SIG-M5 treated with dmso at 0.1 percent for 504 hours (cell line): ENCODE measurements at regions not wholly inside any gene's neighbourhood (a gene's known extent, or its start where the extent isn't known, plus 50 kb on each side); places are given as distances from the start of the nearest gene placed in this dataset.

Experiments
- DNase-seq: peaks from one replicate; lab custom pipeline; 2025; ENCODE audit not compliant: unreplicated experiment; lab: John Stamatoyannopoulos, UW

DNA sequence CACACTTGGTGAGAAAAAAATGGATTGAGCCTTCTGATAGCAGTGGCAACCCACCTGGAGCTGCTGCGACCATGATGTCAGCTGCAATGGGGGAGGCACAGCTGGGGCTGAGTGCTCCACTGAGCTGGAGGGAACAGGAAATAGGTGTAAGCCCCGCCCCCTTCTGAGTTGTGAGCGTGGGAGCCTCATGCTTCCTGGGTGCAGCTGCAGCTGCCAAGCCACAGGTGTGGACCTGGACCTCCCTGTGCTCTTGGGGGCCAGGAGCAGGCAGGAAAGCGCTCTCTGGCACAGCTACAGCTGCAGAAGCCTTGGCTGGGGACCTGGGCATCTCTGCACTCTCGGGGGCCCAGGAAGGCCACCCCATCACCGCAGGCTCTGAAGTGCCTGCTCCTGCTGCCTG lies 970.6 kb downstream of the DCDC2C start:
- DNase-seq: no peak

- no peak for DNase-seq
These were observed 971.9 kb downstream of the DCDC2C start for GRCh38 chr2:4675295-4675694.

GRCh38 chr2:4678927-4679326 lies 975.6 kb downstream of the DCDC2C start:
- no peak for DNase-seq

DNA sequence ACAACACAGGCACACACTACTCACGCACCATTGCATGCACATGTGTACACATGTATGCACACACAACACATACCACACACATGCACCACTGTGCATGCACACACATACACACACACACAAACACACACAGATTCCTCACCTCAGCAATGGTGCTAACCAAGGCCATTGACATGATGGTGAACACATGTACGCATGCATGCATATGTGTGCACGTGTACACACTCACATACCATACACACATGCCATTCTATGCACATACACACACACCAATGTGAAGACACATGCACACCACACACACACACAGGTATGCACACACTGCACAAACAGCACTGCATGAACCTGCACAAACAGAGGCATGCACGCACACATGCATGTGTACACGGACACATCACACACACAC lies 976.0 kb downstream of the DCDC2C start:
- DNase-seq: no peak

DNA sequence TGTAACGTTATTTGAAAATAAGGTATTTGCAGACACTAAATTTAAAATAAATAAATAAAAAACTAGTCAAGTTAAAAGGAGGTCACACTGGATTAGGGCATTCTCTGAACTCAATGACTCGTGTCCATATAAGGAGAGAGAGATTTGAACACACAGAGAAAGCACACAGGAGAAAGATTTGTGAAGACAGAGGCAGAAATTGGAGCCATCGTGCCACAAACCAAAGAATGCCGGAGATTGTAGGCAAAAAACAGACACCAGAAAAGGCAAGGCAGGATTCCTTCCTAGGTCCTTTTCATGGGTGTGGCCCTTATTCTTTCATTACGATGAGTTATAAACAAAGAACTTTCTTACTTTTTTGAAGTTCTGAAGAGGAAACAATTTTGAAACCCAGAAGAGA lies 981.5 kb downstream of the DCDC2C start:
- no peak for DNase-seq

GRCh38 chr2:4690913-4691312 lies 987.5 kb downstream of the DCDC2C start:
- DNase-seq: no peak

GRCh38 chr2:4693266-4693665 lies 989.9 kb downstream of the DCDC2C start:
- no peak for DNase-seq

DNA sequence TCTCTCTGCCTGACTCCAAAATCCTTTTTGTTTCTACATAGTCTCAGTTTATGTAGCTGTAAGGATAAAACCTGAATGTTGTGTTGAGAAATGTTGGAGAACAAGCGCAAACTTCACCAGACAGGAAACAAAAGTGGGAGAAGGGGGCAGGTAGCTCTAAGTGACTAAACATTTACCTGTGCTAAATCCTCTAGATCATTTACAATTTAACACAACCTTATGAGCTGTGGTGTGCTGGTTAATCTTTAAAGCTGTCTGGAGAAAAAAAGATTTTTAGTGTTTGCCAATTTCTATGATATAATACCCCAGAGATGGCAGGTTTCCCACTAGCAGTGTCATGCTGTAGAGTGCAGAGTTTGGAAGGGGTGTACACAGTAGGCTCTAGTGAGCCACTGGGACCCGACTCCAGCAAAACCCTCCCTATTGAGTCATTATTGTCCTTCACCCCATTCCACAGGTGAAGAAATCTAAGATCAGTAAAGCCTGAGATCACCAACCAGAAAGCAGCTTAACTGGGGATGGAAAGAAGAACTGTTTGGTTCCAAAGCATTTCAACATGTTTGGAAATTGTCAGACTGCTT lies 992.0 kb downstream of the DCDC2C start:
- no peak for DNase-seq

DNA sequence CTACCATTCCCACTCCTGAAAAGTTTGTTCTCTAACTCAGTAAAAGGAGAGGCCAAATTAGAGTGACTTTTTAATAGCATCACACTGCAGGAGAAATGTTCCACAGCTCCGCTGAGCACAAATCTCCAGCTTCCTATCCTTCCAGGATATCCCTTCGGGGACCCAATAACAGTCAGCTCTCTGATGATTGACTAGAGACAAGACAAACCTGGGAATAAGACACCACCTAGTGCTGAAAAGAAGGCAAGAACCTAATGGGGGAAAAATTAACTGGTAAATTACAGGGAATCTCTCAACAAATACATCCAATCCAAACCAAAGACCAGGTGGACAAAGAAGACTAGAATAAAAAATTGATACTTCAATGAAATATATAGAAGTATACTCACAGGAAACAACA lies 977.1 kb upstream of the SOX11 start:
- no peak for DNase-seq

DNA sequence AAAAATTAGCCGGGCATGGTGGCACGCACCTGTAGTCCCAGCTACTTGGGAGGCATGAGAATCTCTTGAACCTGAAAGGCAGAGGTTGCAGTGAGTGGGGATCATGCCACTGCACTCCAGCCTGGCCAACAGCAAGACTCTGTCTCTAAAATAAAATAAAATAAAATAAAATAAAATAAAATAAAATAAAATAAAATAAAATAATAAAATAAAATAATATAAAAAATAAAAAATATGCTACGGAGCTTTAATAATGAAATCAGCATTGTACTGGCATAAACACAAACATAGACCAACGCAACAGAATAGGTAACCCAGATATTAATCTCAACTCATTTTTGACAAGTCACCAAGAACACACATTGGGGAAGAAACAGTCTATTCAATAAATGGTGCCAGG lies 973.4 kb upstream of the SOX11 start:
- DNase-seq: no peak

- DNase-seq: no peak
These were observed 966.6 kb upstream of the SOX11 start for GRCh38 chr2:4725618-4726017.

DNA sequence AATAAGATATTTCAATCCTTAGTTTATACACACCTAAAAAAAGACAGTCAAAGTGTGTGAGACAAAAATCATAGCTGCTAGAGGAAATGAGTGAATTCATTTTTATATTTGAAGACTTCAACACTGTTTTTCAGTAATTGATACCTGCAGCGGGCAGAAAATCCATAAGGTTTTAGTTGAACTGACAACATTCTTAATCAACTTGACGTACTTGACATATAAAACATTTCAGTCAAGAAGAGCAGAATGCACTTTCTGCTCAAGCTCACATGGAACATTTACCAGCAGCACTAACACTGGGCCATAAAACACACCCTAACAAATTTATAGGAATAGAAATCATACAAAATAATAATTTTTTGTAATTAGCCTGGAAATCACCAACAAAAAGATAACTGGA lies 959.6 kb upstream of the SOX11 start:
- no peak for DNase-seq

GRCh38 chr2:4745056-4745991 lies 946.9 kb upstream of the SOX11 start:
- DNase-seq: no peak

GRCh38 chr2:4753721-4754120 lies 938.5 kb upstream of the SOX11 start:
- no peak for DNase-seq

DNA sequence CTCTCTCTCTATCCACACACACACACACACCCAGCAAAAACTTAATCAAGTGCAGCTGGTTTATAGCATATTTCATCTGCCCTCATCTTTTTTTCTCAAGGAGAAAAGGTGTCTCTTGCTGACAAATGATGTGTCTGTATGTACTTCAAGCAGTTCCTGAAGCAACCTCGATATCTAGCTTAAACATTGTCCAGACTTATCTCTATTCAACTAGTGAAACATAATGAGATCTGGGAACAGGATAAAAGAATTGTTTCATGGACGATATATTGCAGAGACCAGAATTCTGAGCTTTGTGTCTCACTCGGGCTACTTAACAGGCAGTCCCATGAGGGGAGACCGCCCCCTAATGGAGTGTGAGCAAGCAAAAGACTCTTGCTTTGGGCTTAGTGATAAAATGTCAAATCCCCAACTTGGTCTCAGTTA lies 929.2 kb upstream of the SOX11 start:
- DNase-seq: peak; percentile 4

GRCh38 chr2:4765787-4766530 lies 926.2 kb upstream of the SOX11 start:
- DNase-seq: no peak

DNA sequence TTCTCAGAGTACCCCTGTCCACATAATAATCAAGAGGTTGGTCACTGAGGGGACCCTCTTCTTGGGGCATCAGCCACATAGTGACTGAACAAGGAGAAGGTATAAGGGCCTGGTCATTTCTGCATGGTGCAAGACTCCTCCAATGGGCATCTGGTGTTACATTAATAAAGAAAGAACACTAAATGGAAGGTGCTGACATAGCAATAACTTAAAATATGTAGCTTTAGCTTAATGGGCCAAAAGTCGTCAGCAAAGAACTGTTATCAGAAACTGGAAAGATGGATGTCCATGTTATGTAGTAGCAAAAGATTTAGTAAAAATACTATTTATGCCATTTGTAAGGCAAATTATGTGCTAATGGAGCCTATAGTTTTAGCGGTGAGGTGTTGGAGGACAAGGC lies 916.5 kb upstream of the SOX11 start:
- no peak for DNase-seq

GRCh38 chr2:4780679-4781078 lies 911.5 kb upstream of the SOX11 start:
- DNase-seq: no peak

DNA sequence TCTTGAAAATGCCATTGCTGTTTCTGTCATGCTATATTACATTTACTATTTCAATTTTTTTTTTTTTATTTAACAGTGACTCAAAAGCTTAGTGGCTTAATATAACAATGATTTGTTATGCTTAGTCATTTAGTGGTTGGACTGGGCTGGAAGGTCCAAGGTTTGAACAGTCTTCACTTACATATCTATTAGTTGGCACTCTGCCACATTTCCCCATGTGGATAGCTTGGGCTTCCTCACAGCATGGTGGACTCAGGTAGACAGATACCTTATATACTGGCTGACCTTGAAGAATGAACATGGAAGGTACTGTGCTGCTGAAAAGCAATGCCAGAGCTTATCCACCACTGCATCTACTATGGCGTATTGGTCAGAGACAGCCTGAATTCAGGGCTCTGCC lies 909.5 kb upstream of the SOX11 start:
- DNase-seq: no peak

DNA sequence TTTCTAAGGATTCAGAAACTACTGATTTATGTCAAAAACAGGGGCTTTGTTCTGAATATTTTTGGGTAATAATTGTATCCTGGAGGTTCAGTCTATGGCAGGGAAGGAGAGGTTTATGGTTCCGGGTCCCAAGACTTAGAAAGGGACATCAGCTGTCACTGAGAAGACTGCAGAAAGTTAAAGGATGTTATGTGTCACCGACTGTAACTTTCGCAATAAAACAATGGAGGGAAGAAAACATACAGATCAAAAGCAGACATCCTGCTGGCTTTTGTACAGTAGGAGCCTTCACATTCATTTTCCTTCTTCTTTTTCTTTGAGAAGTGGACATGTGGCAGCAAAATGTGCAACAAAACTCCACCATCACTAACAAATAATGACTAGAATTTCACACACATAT lies 900.7 kb upstream of the SOX11 start:
- no peak for DNase-seq

DNA sequence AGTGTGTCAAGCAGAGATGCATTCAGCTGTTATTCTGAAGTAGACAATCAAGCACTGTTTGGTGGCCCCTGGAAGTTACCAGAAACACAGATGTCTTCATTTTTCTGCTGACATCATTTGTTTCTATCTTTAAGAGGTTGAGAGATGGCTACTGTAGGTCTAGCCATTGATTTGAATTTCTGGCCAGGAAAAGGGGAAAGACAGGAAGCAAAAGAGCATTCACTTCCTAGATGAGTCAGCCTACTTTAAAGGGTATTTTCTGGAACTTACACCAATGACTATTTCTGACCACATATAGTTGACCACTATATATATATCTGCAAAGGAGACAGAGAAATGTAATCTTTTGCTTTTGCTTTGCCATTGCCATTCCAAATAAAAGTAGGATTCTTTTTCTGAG lies 900.1 kb upstream of the SOX11 start:
- DNase-seq: no peak

DNA sequence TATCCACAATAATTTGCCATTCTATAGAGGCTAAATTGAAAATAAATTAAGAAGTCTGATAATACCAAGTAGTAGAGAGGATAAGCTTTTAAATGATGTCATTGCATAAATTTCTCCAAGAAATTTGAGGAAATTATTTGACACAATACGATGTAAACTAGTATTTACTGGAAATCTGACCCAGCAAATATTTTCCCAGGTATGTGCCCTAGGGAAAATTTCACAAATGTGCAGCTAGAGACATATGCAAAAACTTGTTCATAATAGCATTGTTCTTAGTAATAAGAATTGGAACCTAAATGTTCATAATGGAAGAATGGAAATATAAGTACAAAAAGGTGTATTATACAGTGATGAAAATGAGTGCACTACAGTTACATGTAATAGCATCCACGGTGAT lies 888.8 kb upstream of the SOX11 start:
- DNase-seq: no peak
